NCI-H1105 (cell line): ENCODE measurements at regions not wholly inside any gene's neighbourhood (a gene's known extent, or its start where the extent isn't known, plus 50 kb on each side); places are given as distances from the start of the nearest gene placed in this dataset.
"Not testable (repeated sequence)": the region's sequence is repeated elsewhere in the genome, so short reads cannot be mapped to it uniquely, and the experiment has no call there.

ENCODE experiments used
- DNase-seq: peaks from one replicate; lab custom pipeline; 2025; lab: John Stamatoyannopoulos, UW

DNA sequence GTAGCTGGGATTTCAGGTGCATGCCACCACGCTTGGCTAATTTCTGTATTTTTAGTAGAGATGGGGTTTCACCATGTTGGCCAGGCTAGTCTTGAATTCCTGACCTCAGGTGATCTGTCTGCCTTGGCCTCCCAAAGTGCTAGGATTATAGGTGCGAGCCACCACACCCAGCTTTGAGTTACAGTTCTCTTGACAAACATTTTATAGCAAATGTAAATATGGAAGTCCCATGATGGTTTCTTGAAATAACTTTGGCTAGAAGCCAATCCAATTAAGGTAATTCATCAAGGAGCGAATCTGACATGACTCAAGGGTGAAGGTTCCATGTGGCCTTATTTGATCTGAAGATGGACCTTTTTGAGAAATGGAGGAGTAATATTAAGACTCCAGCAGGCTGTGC is 76.2 kb upstream of the RFLNA start:
- DNase-seq = not testable (repeated sequence)

GRCh38 chr12:124222368-124223245 is 72.3 kb upstream of the RFLNA start:
- no peak for DNase-seq

GRCh38 chr12:124223733-124224138 is 71.2 kb upstream of the RFLNA start:
- DNase-seq = not testable (repeated sequence)

DNA sequence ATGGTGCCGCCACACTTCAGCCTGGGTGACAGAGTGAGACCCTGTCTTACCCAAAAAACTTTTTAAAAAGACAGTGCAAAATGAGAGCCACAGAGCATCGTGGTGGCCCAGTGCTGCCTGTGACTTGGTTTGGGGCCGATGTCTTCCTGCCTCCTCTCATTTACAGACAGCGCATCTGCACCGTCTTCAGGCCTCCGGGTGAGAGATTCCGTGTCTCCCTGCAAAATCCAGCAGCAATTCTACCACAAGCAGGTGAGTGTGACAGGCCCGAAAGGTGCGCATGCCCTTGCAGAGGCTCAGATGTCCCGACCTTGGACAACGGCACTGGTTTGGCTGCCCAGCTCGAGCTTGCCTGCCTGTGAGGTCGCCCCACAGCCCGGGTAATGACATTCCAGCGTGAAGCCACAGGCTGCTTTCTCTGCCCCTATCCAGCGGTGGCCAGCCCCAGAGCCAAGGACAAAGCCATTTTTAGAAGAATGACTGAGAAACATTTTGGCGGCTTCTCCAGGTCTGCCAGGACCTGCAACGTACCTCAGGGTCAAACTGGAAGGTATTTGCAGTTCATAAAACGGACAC is 70.3 kb upstream of the RFLNA start:
- DNase-seq = no peak

- DNase-seq = no peak
These were observed 69.2 kb upstream of the RFLNA start for GRCh38 chr12:124225730-124226129.

GRCh38 chr12:124227951-124228711 is 66.8 kb upstream of the RFLNA start:
- DNase-seq = no peak

DNA sequence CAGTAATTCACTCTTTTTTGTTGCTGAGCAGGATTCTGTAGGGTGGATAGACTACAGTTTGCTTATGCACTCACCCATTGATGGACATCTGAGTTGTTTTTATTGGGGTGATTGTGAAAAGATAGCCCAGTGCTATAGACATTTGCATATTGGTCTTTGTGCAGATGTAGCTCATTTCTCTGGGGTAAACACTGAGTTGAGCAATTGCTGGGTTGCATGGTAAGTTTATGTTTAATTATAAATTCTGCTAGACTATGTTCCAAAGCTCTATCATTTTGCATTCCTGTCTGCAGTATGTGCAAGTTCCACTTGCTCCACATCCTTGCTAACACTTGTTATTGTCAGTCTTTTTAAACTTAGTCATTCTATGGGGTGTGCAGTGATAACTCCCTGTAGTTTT is 65.4 kb upstream of the RFLNA start:
- no peak for DNase-seq

DNA sequence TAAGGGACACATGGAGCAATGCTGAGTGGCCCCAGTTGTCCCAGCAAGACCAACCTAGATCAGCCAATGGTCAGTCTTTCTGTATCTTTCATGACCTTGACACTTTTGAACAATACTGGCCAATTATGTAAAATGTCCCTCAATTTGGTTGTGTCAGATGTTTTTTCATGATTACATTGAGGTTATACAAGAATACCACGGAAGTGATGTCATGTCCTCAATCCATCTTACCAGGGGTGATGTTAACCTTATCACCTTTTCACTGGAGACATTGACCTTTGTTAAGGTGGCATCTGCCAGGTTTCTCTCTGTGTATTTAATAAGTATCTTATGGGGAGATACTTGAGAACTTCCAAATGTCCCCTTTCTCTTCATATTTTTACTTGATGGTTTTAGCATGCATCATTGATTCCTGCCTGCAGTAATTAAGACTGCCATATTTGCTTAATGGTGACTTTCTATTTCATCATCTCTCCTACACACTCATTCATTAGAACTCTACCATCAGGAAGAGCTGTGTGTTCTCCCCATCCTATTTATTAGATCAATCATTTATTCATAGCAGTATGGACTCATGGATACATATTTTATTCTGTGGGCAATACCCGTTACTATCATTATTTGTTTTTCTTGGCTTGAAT is 64.7 kb upstream of the RFLNA start:
- no peak for DNase-seq

DNA sequence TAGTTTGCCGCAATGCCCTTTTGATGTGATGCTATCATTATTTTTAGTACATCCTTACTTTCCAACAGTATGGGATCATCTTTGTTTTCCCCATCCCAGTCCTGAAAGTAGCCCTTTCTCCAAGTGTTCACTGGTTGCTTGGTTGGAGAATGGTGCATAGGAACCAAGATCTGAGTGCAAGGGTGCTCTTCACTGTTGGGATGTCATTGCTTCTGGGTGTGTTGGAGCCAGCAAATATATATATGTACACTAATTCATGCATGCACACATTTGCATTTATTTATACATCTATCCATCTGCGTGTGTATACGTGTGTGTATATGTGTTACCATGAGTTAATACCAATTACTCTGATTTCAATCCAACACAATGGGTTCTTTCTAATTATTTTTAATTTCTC is 64.1 kb upstream of the RFLNA start:
- no peak for DNase-seq

DNA sequence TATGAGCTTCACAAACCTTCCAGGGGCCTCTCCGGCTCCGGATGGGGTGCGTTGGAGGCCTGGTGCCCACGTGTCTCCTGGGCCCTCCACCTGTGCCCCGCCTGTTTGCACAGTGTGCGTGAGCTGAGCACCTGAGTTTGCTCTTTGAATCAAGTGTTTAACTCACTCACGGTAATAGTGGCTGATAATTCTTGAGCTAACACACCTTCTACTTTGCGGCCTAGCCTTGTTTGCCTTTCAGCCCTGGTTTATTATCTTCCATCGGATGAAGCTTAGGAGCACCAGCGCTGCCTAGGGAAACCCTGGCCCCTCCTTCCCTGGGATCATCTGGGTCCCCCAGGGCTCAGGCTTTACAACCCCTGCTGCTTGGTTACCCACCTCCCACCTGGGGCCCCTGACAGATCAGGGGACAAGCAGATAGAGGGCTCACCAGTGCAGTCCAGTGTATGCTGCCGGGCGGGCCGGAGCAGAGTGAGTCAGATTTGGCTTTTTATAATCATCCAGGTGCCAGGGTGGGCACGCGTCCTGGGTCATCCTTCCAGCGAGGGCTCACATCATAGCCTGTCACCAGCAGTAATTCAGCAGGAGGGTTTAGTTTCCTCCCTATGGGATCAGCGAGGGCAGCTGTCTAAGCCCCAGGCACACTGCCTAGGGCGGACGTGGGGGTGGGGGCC is 62.8 kb upstream of the RFLNA start:
- no peak for DNase-seq

GRCh38 chr12:124232654-124232987 is 62.3 kb upstream of the RFLNA start:
- no peak for DNase-seq

GRCh38 chr12:124233041-124233796 is 61.7 kb upstream of the RFLNA start:
- no peak for DNase-seq

DNA sequence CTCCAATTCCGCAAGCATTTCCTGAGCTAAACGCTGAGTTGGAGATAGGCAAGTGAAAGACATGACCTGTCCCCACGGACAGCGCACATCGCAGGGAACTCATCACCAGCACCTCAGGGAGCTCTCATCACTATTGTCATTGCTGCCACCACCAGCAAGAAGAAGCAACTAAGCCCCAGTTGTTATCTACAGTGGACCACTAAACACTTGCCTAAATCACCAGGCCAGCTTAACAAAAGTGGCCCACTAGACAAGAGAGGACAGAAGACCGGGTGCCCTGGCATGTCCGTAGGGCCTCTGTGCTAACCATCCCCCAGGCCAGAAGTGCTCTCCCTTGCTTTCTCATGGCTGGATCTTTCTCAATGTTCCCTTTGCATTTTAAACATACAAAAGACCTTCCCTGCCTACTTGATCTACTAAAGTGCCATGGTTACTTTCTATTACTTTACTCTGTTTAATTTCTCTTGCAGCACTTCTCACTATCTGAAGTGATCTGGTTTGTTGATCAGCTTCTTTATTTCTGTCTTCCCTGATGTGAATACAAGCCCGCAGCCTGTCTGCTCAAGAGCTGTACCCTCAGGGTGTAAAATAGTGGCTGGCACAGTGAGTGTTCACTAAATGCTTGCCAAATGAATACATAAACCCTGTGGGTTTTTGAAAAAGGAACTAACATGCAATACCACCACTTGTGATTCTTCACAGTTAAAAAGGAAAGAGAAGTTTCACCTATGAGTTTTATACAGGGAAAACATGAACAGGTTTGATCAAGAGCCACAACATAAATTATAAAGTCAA is 60.9 kb upstream of the RFLNA start:
- DNase-seq = no peak

DNA sequence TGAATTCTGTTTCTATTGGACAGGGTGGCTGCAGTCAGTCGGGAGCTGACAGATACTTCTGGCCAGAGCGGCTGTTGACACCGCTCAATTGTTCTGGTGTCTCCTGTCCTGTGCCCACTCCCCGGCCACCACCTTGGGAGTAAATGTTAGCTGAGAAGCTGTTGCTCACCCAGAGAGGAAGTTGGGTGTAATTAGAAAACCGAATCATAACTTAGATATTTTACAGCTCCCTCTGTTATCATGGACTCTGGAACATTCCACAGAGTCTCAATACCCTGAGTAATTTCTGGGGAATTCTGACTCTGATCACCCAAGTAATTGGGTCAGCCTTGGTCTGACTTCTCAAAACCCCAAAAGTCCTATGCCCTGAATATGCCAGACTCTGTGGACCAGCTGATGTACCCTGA is 58.3 kb upstream of the RFLNA start:
- DNase-seq = no peak

- no peak for DNase-seq
These were observed 56.0 kb upstream of the RFLNA start for GRCh38 chr12:124238886-124239285.

DNA sequence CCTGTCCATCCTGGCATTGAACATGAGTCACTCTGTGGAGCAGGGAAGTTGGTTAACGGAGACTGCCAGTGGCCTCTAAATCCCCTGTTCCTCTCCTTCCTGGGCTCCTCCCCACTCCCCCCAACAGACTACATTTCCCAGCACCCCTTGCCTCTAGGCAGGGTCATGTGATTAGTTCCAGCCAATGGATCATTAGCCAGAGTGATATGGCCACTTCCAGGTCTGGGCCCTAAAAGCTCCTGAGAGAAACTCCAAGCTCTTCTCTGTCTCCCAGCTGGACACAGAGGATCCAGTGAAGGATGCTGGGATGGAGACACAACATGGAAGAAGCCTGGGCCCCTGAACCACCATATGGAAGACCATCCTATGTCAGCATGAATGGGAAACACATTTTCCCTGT is 54.4 kb upstream of the RFLNA start:
- DNase-seq = no peak

DNA sequence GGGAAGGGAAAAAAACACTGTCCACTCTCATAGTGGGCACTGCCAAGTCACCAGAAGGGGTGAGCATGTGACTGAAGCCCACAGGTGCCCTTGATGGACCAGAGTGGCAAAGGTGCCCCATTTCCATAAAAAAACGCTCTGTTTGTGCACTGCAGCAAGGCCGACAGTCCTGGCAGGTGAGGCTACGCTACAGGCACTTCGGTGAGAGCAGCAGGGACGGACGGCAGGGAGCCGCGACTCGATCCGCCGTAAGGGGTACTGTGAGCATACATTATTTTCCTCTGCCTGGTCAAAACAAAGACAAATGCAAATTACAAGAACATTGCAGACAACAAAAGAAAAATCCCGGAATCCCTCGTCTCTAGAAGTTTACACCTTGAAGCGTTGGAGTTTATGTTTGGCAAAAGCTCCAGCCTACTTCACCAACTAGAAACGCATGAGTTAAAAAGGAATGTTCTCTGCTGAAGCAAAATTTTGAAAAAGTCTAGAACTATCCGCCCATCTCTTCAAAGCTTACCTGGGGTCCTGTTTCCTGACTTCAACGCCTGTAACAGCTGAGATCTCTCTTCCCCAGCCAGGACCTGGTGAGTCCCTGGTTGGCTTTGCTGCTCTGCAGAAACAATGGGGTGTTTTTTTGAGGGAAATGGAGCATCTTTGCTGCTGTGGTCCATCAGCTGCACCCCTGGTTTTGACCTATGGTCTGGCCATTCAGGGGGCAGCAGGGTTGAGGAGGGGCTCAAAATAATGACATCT is 52.9 kb upstream of the RFLNA start:
- no peak for DNase-seq

- no peak for DNase-seq
These were observed 52.3 kb upstream of the RFLNA start for GRCh38 chr12:124242529-124243065.

GRCh38 chr12:124243936-124244335 is 51.0 kb upstream of the RFLNA start:
- no peak for DNase-seq
